ENCODE measurements at regions not wholly inside any gene's neighbourhood (a gene's known extent, or its start where the extent isn't known, plus 50 kb on each side); places are given as distances from the start of the nearest gene placed in this dataset.

DNA sequence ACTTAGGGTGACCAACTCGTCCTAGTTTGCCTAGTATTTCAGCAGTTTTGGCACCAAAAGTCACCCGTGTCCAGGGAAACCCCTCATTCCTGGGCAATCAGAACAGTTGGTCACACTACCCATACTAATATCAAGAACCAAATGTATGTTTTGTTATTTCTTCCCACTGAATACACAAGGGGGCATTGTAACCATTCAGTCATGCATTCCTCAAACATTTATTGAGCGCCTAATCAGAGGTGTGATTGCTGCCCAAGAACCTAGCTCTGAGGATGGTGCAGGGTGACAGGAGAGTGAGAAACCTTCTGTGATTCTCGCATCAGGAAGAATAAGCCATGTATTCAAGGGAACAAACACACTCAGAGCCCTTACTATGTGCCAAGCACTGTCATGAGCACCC, 69.8 kb upstream of the RAI2 start:
- H3K4me1 Mint-ChIP-seq (ENCODE audit: insufficient read depth, unreplicated experiment): no peaks in the 10 kb centered on the region
- CTCF ChIA-PET: interaction anchor here (1.0 to 1.1 kb wide), 2 partner anchors 14 to 142 kb away, joined by 3 to 5 read pairs; no protein-coding TSS in a partner anchor
- POLR2A ChIA-PET: no interaction called here
- no TSS peak for BruUV-seq (replicated peaks)
- H3K27me3 Mint-ChIP-seq (ENCODE audit: insufficient read depth, unreplicated experiment): no peaks in the 10 kb centered on the region
- no peaks in the 10 kb centered on the region for H3K36me3 Mint-ChIP-seq (ENCODE audit: insufficient read depth, unreplicated experiment)
- no peak for DNase-seq (ENCODE audit: unreplicated experiment)
- TF ChIP-seq CTCF (IDR thresholded peaks at IDR 0.05; ENCODE audit: unreplicated experiment): no peak
- peaks cover 10% of the 10 kb centered on the region for H3K9me3 Mint-ChIP-seq (ENCODE audit: unreplicated experiment)
- no peak overlapping the region for H3K4me3 Mint-ChIP-seq (ENCODE audit: unreplicated experiment)
- H3K27ac Mint-ChIP-seq (ENCODE audit: low read depth, unreplicated experiment): no peak overlapping the region
- intact Hi-C loops (cut with micrococcal nuclease): no loop called here

DNA sequence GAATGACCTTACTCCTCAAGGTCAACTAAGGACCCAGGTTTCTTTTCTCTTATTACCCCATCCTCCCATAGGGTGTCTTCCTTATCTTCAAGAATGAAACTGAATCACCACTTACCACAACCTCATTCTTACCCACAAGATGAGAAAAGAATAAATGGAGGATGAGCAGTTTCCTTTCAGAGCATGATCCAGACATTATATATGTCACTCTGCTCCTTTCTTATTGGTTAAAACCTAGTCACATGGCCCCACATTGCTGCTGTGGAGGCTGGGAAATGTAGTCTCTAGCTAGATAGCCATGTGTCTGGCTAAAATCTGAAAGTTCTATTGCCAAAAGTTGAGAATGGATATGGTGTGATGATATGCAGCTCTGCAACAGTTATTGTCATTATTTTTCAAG, 62.4 kb upstream of the RAI2 start:
- ChIA-PET POLR2A (no interaction called here), CTCF (interaction anchor here (0.6 to 1.3 kb wide), 2 partner anchors 14 to 34 kb away, joined by 3 read pairs; no protein-coding TSS in a partner anchor)
- no peaks in the 10 kb centered on the region for H3K36me3 Mint-ChIP-seq (ENCODE audit: insufficient read depth, unreplicated experiment)
- no peaks in the 10 kb centered on the region for H3K4me1 Mint-ChIP-seq (ENCODE audit: insufficient read depth, unreplicated experiment)
- TF ChIP-seq CTCF (IDR thresholded peaks at IDR 0.05; ENCODE audit: unreplicated experiment): no peak
- H3K9me3 Mint-ChIP-seq (ENCODE audit: unreplicated experiment): peaks cover 10% of the 10 kb centered on the region
- no peak overlapping the region for H3K4me3 Mint-ChIP-seq (ENCODE audit: unreplicated experiment)
- no TSS peak for BruUV-seq (replicated peaks)
- intact Hi-C loops (cut with micrococcal nuclease): no loop called here
- DNase-seq (ENCODE audit: unreplicated experiment): no peak
- no peaks in the 10 kb centered on the region for H3K27me3 Mint-ChIP-seq (ENCODE audit: insufficient read depth, unreplicated experiment)
- H3K27ac Mint-ChIP-seq (ENCODE audit: low read depth, unreplicated experiment): no peak overlapping the region

DNA sequence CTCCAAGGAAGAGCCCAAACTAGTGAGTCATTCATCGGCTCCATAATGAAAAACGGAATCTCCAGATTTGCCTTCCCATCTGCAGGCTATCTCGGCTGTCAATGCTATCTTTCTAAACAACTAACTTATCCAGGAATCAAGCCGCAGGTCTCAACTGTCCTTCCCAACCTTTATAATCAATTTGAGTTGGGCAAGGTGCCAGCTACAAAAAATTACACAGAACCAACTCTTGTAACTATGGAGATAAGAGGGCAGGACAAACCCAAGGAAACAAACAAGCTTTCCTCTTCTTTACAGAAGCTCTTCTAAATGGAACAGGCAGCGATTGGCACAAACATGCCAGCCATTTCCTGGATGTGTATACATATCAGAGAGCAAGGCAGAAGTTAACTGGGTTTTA, 61.2 kb upstream of the RAI2 start:
- POLR2A ChIA-PET: no interaction called here
- Mint-ChIP-seq H3K36me3 (ENCODE audit: insufficient read depth, unreplicated experiment) (no peaks in the 10 kb centered on the region), H3K27ac (ENCODE audit: low read depth, unreplicated experiment) (no peak overlapping the region), H3K4me3 (ENCODE audit: unreplicated experiment) (no peak overlapping the region), H3K4me1 (ENCODE audit: insufficient read depth, unreplicated experiment) (no peaks in the 10 kb centered on the region), H3K9me3 (ENCODE audit: unreplicated experiment) (peaks cover 10% of the 10 kb centered on the region), H3K27me3 (ENCODE audit: insufficient read depth, unreplicated experiment) (no peaks in the 10 kb centered on the region)
- CTCF ChIA-PET: interaction anchor here (1.3 kb wide), 1 partner anchor 13 kb away, joined by 3 read pairs; no protein-coding TSS in a partner anchor
- no peak for TF ChIP-seq CTCF (IDR thresholded peaks at IDR 0.05; ENCODE audit: unreplicated experiment)
- DNase-seq (ENCODE audit: unreplicated experiment): no peak
- no TSS peak for BruUV-seq (replicated peaks)
- intact Hi-C loops (cut with micrococcal nuclease): no loop called here

DNA sequence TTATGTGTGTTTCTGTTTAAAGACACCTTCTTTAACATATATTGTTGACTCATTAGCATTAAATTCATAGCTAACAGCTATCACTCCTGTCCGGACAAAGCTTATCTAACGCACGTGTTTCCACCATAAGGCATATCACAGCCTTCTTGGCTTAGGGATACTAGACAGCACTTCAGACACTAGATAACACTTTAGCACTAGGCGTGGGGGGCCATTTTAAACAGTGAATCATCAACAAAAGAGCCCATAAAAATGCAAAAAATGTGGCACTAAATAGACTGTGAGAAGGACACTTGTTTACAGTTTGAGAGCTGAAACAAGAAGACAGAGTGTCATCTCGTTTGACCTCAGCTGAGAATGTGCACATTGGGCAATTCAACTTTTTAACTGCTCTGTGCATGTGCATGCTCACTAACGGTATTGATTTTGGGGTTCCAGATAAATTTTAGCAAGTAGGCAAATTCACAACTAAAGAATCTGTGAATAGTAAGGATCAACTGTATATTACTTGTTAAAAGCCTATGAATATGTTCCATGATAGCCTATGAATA, 58.9 kb upstream of the RAI2 start:
- ChIA-PET CTCF (interaction anchor here (0.6 kb wide), 2 partner anchors 79 to 904 kb away, joined by 3 to 4 read pairs; no protein-coding TSS in a partner anchor), POLR2A (no interaction called here)

More for the DNA sequence above, 58.9 kb upstream of the RAI2 start:
- no peaks in the 10 kb centered on the region for H3K27me3 Mint-ChIP-seq (ENCODE audit: insufficient read depth, unreplicated experiment)
- no peak overlapping the region for H3K27ac Mint-ChIP-seq (ENCODE audit: low read depth, unreplicated experiment)
- H3K9me3 Mint-ChIP-seq (ENCODE audit: unreplicated experiment): no peaks in the 10 kb centered on the region
- BruUV-seq (replicated peaks): no TSS peak
- no peaks in the 10 kb centered on the region for H3K36me3 Mint-ChIP-seq (ENCODE audit: insufficient read depth, unreplicated experiment)
- no peak overlapping the region for H3K4me3 Mint-ChIP-seq (ENCODE audit: unreplicated experiment)
- DNase-seq (ENCODE audit: unreplicated experiment): no peak
- intact Hi-C loops (cut with micrococcal nuclease): no loop called here
- no peaks in the 10 kb centered on the region for H3K4me1 Mint-ChIP-seq (ENCODE audit: insufficient read depth, unreplicated experiment)
- TF ChIP-seq CTCF (IDR thresholded peaks at IDR 0.05; ENCODE audit: unreplicated experiment): no peak

Data from MCF 10A (cell line).